ENCODE measurements at regions not wholly inside any gene's neighbourhood (a gene's known extent, or its start where the extent isn't known, plus 50 kb on each side); places are given as distances from the start of the nearest gene placed in this dataset.

DNA sequence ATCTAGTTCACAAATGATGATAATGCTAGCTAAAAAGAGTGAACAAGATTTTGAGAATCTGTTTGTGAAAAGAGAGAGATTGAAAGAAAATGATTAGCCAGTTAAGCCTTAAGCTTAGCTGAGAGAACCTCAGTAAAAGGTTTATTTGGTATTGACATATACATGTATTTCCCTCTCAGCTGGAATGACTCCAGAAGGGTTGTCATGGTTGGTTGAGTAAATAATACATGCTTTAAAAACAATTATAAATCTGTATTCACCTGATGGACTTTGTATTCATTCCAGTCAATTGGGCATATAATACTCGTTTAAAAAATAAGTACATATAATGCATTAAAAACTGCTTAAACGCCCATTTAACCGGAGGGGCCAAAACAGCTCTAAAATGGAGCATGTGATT is 181.4 kb downstream of the GRB14 start:
- no peak overlapping the region for H3K27ac ChIP-seq
- H3K4me3 ChIP-seq = no peak overlapping the region

DNA sequence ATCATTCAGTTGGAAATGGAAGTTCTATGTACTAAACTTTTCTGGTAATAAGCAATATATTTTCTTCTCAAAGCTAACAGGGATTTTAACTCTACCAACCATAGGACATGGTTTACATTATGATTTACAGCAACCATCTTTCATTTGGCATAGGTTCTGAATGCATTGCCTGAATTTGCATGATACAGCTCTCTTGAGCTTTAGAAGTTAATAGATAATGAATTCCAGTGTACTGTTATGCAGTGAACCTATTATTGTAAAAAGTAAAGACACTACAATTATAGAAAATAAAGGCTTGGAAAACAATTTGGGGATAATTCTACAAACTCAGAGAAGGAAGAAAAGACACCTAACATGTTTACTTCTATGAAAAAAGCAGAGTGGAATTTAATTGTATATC is 182.0 kb downstream of the GRB14 start:
- Histone ChIP-seq H3K27ac (no peak overlapping the region), H3K4me3 (no peak overlapping the region)

DNA sequence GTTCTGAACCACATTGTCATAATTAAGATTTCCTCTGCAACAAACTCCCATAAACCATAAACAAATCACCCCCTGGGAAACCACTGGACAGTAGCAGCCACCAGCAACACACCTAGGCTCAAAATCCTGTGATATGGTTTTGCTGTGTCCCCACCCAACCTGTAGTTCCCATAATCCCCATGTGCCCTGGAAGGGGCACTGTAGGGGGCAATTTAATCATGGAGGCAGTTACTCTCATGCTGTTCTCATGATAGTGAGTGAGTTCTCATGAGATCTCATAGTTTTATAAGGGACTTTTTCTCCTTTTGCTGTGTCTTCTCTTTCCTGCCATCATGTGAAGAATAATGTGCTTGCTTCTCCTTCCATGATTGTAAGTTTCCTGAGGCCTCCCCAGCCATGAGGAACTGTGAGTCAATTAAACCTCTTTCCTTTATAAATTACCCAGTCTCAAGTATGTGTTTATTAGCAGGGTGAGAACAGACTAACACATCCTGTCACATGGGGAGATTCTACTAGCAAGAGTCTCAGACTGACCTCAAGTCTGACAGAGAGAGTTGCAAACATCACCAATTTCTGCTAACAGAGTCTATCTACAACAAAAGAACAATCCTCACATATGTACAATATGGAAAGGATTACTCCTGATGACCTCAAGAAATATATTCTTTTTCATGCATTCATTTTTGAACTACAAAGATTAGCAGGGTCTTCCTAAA is 182.6 kb downstream of the GRB14 start:
- Histone ChIP-seq H3K4me3 (no peak overlapping the region), H3K27ac (no peak overlapping the region)

DNA sequence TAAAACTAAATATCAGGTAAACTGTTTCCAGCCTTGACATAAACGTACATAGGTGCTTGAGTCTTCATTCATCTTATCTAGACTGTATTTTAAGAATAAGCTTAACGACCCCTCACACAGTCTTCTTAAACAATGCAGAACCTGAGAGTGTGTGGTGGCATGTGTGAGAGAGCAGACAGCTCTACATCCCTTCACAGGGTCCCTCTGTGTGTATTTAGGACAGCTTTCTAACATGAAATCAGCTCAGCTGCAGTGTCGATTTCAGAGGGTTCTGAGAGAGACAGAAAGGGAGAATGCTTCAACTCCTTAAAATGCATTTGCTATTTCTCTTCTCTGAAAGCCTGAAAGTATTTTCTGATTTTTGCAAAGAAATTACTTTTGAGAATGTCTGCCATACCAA is 185.2 kb downstream of the GRB14 start:
- no peak overlapping the region for H3K27ac ChIP-seq
- H3K4me3 ChIP-seq = no peak overlapping the region

DNA sequence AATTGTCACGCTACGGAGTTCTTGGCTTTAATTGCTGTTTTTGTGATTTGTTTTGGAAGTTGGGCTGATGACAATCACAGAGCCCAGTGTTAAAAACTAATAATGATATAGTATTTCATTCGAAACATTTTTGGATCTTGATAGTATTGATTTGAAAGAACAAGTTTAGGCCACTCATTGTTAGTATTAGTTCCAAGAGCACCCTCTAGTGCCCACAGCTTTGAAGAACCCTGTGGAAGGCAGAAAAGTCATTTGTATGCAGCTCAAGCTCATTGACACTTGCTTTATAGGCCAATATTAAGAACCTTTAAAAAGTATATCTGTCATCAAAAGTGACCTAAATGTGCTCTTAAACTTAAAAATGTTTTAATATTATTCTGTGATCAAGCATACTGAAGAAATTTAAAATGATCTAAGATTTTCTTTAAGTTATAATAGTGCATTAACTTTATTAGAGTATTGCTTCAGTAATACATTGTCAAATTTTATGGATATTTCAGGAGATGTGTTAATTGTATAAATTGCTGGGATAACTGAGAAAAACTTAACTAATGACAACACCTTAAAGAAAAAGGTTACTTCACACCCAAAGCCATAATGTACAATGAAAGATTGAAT is 191.0 kb downstream of the GRB14 start:
- Histone ChIP-seq H3K27ac (no peak overlapping the region), H3K4me3 (no peak overlapping the region)

DNA sequence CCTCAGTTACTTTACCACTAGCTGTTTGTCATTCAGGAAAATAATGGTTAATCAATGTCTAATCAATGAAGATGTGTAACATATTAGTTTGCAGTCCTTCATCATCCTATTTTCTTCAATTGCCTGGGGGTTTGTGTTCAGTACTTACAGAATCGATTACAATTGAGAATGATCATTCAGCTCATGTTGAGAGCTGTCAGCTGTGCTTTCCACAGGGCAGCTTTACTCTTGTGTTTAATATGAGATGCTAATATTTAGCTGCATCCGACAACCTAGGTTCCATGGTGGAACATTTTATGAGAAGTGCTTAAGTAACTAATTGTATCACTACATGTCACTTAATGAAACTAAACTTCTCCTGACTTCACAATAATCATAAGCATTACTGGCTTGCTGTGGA is 191.9 kb downstream of the GRB14 start:
- no peak overlapping the region for H3K4me3 ChIP-seq
- no peak overlapping the region for H3K27ac ChIP-seq

DNA sequence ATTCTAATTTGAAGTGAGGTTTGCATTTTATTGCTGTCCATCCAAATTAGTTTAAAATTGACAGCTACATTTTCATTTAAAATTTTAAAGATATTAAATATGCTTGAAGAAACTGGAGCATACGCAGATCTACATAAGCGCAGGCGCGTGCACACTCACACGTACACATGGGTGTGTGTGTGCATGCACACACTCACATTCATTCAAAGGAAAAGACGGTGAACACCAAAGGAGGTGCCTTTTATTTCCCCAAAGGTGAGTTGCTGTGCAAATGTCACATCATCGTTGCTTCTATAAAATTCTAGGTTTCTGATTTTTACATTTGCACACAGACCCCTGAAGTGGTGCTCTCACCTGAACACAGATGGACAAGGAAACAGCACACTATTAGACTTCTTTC is 194.2 kb downstream of the GRB14 start:
- Histone ChIP-seq H3K4me3 (no peak overlapping the region), H3K27ac (no peak overlapping the region)

DNA sequence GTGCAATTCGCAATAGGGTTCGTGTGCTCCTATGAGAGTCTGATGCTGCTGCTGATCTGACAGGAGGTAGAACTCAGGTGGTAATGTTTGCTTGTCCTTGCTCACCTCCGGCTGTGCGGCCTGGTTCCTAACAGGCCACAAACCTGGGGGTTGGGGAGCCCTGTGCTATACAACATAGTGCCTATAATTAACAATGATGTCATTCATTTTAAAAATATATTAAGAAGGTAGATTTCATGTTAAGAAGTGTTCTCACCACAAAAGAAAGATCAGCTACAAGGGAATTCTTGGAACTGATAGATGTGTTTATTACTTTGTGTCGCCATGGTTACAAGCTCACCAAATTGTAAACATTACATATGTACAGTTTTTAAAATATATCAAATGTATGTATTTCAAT is 200.5 kb downstream of the GRB14 start:
- no peak overlapping the region for H3K27ac ChIP-seq
- no peak overlapping the region for H3K4me3 ChIP-seq

DNA sequence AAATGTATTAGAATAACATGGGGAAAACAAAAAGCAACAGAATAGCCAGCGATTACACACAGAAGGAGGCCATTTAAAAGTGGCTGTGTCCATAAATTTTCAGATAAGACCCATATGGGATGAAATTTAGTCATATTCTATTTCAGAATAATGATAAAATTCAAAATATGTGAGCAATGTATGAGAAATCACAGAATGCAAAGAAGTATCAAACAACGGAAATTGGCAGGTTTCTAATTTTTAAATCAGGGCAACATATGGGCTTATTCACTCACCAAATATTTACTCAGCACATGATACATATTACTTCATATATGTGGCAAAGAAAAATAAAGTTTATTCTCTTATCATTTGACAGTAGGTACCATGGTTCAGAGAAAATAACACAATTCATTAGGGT is 208.5 kb downstream of the GRB14 start:
- no peak overlapping the region for H3K4me3 ChIP-seq

DNA sequence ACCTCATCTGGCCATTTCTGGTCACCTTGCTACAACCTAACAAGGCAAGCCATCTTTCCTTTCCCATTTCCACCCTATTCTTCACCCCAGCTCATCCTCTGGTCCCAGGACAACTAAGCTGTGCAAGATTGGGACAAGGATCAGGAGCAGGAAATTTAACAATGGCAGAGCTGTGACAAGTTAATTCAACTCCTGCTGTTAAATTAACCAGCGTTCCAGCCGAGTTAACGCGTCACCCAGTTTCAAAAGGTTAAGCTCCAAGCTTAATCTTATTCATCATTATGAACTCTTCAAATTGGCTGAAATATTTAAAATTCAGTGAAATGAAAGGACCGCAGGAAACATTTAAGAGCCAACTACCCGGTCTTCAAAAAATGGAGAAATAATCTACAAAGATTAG is 231.9 kb downstream of the GRB14 start:
- H3K4me3 ChIP-seq = no peak overlapping the region
- no peak overlapping the region for H3K27ac ChIP-seq

More for the DNA sequence above, 208.5 kb downstream of the GRB14 start:
- no peak overlapping the region for H3K27ac ChIP-seq

DNA sequence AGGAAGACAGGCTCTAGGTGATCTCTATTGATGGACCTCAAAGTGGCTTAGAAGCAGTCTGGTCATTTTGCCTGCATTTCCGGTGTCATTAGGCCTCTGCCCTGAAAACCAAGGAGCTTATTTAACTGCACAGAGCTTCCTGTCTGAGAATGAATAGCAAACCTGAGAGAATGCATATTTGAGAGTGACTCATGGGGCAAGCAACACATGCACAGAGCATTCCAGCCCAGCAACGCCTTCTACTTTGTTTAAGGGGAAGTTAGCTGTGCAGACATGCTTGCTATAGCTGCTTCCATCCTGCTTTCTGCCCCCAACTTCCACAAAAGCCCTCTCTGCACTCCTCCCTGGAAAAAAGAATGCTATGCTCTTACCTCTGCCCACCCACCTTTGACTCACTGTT is 232.8 kb downstream of the GRB14 start:
- no peak overlapping the region for H3K27ac ChIP-seq
- H3K4me3 ChIP-seq = no peak overlapping the region

DNA sequence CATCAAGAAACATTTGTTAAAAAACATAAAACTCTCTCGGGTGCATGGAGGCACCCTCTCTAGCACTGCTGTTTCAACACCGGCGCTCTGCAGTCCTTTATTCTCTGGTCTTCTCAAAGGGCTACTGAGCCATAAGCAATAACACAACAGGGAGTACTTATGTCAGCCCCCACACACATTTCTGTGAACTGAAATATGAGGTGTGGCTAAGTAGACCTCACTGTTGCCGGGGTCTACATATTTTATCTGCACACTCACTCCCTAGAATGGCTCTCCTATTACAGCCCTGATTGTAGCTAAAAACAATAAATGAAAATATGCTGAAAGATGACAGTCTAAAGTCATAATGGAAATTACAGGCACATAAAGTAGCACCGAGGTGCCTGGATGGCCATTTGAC is 235.1 kb downstream of the GRB14 start:
- no peak overlapping the region for H3K4me3 ChIP-seq
- no peak overlapping the region for H3K27ac ChIP-seq

DNA sequence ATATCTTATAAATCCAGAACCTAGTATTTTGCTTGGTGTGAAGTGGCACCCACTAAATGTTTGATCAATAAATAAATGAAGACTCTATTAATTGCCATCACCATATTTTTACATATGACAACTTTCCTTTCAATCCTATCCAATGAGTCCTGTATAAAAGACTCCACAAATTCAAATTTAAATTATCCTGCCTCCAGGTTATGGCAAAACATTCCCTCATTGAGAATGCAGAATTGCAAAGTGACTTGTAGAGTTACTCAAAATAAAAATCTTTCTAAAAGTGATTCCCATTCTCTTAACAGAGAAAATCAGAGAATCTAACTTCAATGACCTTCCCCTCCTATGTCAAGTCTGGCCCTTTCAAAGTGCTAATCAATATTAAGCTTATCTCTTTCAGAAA is 236.8 kb downstream of the GRB14 start:
- Histone ChIP-seq H3K27ac (no peak overlapping the region), H3K4me3 (no peak overlapping the region)

DNA sequence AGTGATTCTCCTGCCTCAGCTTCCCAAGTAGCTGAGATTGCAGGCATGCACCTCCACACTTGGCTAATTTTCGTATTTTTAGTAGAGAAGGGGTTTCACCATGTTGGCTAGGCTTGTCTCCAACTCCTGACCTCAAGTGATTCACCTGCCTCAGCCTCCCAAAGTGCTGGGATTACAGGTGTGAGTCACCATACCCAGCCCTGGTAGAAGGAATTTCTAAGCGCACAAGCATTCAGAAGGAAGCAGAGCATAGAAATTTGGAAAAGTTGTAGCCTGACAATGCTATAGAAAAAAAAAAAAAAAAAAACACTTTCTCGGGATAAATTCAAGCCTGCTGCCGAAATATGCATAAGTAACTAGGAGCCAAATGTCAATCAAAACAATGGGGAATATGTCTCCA is 249.4 kb downstream of the GRB14 start:
- Histone ChIP-seq H3K27ac (no peak overlapping the region), H3K4me3 (no peak overlapping the region)

DNA sequence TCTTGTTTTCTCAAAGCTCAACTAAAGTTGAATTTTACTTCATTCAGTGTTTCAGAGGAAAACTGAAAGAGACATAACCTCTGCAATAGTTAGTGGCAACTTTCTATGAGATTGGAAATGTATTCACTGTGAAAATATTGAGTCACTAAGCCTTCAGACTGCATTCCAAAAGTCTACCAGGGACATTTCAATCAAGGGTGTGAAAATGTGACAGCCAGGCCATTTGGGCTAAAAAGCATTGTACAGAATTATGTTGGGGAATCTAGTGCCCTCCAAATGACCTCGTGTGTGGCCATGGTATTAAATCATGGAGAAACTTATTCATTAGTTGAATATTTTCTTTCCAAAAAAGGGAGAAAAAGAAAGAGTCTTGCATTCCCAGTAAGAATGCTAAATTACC is 251.9 kb downstream of the GRB14 start:
- Histone ChIP-seq H3K4me3 (no peak overlapping the region), H3K27ac (no peak overlapping the region)

DNA sequence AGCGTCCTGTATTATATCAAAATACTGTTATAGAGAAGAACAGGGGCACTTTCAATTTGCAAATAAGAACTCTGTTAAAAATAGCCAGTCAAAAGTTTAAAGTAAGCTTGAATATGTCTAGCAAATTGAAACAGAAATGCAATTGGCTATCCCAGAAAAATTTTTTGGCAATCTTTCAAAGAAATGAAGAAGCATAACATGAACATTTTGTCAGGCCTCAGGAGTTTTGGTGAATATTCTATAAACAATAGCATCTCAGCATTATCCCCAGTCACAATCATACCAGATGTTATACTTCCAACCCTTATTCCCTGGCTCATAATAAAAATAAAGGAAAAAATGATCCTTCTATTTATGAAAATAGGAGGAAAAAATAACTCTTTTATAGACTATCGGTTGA is 252.4 kb downstream of the GRB14 start:
- Histone ChIP-seq H3K27ac (no peak overlapping the region), H3K4me3 (no peak overlapping the region)

DNA sequence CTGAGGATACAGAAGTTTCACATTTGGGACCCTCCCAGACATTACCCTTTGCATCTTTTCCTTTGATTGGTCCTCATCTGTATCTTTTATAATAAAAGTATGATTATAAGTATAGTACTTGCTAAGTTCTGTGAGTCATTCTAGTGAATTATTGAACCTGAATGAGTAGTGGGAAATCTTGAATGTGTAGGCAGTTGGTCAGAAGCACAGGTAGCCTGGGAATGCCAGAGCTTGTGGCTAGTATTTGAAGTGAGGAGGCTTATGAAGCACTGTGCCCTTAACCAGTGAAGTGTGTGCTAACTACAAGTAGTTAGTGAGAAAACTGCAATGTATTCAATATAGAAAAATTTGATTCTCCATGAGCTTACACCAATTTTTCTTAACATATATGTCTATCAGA is 257.6 kb downstream of the GRB14 start:
- Histone ChIP-seq H3K27ac (no peak overlapping the region), H3K4me3 (no peak overlapping the region)

DNA sequence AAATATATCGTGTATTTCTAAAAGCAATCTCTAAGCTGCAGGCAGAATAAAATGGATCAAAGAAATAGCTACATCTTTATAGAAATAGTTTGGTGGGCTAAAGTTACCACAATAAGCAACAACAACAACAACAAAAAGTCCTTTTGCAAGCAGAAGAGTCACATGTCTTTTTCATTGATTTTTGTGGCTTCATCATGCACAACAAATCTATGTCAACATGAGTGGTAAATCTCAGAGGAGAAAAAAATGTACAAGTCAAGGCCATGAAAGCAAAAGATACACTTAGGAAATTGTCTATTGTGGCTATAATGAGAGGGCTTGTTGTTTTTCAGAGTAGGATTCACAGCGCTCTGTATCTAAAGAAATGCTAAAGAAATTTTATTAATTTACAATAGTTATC is 269.7 kb downstream of the GRB14 start:
- Histone ChIP-seq H3K4me3 (no peak overlapping the region), H3K27ac (no peak overlapping the region)

DNA sequence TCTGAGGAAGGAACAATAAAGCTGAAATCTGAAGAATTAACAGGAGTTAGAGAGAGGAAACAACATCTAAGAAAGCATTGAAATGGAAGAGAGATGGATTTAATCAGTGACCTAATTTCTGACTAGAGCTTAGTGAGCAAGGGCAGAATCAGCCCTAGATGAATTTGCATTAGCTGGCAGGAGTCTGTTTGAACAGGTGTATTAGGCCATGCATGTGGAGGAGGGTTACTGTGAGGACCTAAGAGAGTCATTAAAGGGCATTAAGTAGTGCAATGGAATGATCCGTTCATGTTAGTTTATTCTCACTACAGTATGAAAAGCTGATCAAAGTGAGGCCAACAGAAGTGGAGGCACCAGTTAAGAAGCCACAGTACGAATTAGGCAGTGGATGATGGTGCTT is 285.3 kb downstream of the GRB14 start:
- Histone ChIP-seq H3K4me3 (no peak overlapping the region), H3K27ac (no peak overlapping the region)

DNA sequence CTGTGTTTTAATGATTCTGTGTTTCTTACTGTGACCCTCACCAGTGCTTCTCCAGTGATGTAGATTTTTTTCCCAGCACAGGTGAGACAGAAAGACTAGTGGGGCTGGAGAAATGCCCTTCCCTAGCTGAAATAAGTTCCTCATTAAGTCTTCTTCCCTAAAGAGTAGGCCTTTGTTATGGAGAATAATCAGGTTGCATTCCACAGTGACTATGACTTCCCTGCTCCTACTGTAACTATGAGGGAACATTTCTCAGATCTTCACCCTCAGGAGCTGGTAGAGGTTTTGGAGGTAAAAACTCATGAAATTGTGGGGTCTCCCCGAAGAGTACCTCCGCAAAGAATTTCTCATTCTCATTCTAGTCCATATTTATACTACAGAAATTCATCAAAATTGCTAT is 286.2 kb downstream of the GRB14 start:
- no peak overlapping the region for H3K4me3 ChIP-seq
- H3K27ac ChIP-seq = no peak overlapping the region

DNA sequence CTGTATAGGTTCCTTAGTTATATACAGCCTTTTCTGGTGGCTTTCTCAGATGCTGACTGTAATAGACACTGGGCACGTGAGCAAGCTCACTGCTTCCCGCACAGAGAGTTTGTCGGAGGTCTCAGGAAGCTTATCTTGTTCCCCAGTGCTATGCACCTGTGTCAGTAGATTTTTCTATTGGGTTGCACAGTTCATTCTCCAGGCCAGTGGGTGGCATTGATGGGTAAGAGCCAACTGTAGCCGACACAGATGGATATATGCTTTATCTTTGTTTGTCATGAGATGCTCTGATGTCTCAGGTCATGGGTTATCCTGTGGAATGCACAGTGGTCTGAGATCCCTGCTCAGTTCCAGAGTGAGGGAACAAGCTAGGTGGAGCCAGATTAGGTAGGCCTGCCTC is 293.0 kb downstream of the GRB14 start:
- Histone ChIP-seq H3K27ac (no peak overlapping the region), H3K4me3 (no peak overlapping the region)

DNA sequence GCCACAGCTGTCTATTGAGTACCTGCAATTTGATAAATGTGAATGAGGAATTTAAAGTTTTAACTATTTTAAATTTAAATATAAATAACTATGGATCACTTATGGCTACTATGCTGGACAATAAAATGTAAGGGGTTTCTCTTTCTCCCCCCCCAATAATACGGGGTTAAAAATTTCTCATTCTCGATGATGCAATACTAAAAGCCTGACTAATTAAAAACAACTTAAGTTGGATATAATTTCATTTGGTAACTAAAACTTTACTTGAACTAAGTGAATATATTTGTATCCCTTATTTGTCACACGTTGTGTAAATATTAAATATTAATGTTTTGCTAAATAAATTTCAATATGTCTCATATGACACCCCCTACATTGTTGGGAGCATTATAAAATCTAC is 297.3 kb downstream of the GRB14 start:
- Histone ChIP-seq H3K4me3 (no peak overlapping the region), H3K27ac (no peak overlapping the region)

Measured in skin epidermis (tissue), 12 donors.